Dermis blood vessel endothelial cell (primary cell): ENCODE measurements at regions not wholly inside any gene's neighbourhood (a gene's known extent, or its start where the extent isn't known, plus 50 kb on each side); places are given as distances from the start of the nearest gene placed in this dataset.

Experiments used
- DNase-seq: peaks from one replicate; pipeline ENCODE4 v3.0.0; 2010

- no peak for DNase-seq
These were observed 135.8 kb upstream of the GPC1 start for GRCh38 chr2:240299710-240300068.

- no peak for DNase-seq
These were observed 135.1 kb upstream of the GPC1 start for GRCh38 chr2:240300261-240300821.

GRCh38 chr2:240300840-240301239 lies 134.6 kb upstream of the GPC1 start:
- no peak for DNase-seq

GRCh38 chr2:240301256-240301795 lies 134.1 kb upstream of the GPC1 start:
- no peak for DNase-seq

GRCh38 chr2:240302041-240302440 lies 133.4 kb upstream of the GPC1 start:
- no peak for DNase-seq

GRCh38 chr2:240302933-240303595 lies 132.4 kb upstream of the GPC1 start:
- DNase-seq, result no peak

- no peak for DNase-seq
These were observed 131.3 kb upstream of the GPC1 start for GRCh38 chr2:240303896-240304745.

GRCh38 chr2:240304746-240305161 lies 130.7 kb upstream of the GPC1 start:
- DNase-seq, result no peak

GRCh38 chr2:240305369-240305962 lies 130.0 kb upstream of the GPC1 start:
- DNase-seq, result no peak

- DNase-seq, result no peak
These were observed 129.3 kb upstream of the GPC1 start for GRCh38 chr2:240306185-240306584.

- no peak for DNase-seq
These were observed 127.3 kb upstream of the GPC1 start for GRCh38 chr2:240308111-240308651.

- no peak for DNase-seq
These were observed 126.2 kb upstream of the GPC1 start for GRCh38 chr2:240309214-240309613.

GRCh38 chr2:240310201-240310600 lies 125.3 kb upstream of the GPC1 start:
- no peak for DNase-seq

- no peak for DNase-seq
These were observed 124.8 kb upstream of the GPC1 start for GRCh38 chr2:240310645-240311044.

GRCh38 chr2:240311821-240312220 lies 123.6 kb upstream of the GPC1 start:
- no peak for DNase-seq

- no peak for DNase-seq
These were observed 116.1 kb upstream of the GPC1 start for GRCh38 chr2:240319221-240319854.

GRCh38 chr2:240319855-240320203 lies 115.6 kb upstream of the GPC1 start:
- DNase-seq, result no peak

GRCh38 chr2:240320204-240320993 lies 115.1 kb upstream of the GPC1 start:
- peak; percentile 96 for DNase-seq

- DNase-seq, result no peak
These were observed 113.1 kb upstream of the GPC1 start for GRCh38 chr2:240322231-240322955.

GRCh38 chr2:240322991-240323390 lies 112.5 kb upstream of the GPC1 start:
- no peak for DNase-seq
